SK-N-MC (cell line): ENCODE measurements at regions not wholly inside any gene's neighbourhood (a gene's known extent, or its start where the extent isn't known, plus 50 kb on each side); places are given as distances from the start of the nearest gene placed in this dataset.

ENCODE experiments used
- EZH2 ChIP-seq: fragments of 200-600 bp; sonication (generic); IDR thresholded peaks from one replicate; pipeline ENCODE4 v1.6.1; 2017; ENCODE audit warnings: antibody characterized with exemption
- FOXP2 ChIP-seq: optimal IDR thresholded peaks from 2 replicates; pipeline ENCODE3; 2011; ENCODE audit warnings: mild to moderate bottlenecking, moderate library complexity; ENCODE audit not compliant: insufficient read depth; ENCODE audit errors: extremely low read length, control extremely low read depth
- POLR2AphosphoS5 ChIP-seq: IDR thresholded peaks from 2 replicates; pipeline ENCODE4 v1.6.1; 2012; ENCODE audit warnings: mild to moderate bottlenecking, low read depth, low read length, borderline replicate concordance

GRCh38 chr4:148654131-148654530, 211.9 kb upstream of the NR3C2 start:
- no peak for TF ChIP-seq FOXP2
- no peak for TF ChIP-seq POLR2AphosphoS5
- no peak for TF ChIP-seq EZH2
